B cell (primary cell): ENCODE measurements at regions not wholly inside any gene's neighbourhood (a gene's known extent, or its start where the extent isn't known, plus 50 kb on each side); places are given as distances from the start of the nearest gene placed in this dataset.

Source experiments
- ATAC-seq: fragments of 200-7000 bp; cut with Tn5 transposase; one replicate; pipeline ENCODE4 v1.10.0; 2021; ENCODE audit warnings: low read depth, mild to moderate bottlenecking, moderate number of reproducible peaks, moderate library complexity
- CTCF ChIA-PET: fragments of 350-600 bp; sonication (Branson Sonifier 250); formaldehyde crosslinking; loops from one replicate; lab custom pipeline; 2021; ENCODE audit warnings: antibody characterized with exemption, inconsistent platforms; lab: Charles Lee
- POLR2A ChIA-PET: fragments of 350-600 bp; sonication (Branson Sonifier 250); formaldehyde crosslinking; loops from one replicate; lab custom pipeline; 2021; ENCODE audit warnings: antibody characterized with exemption; lab: Charles Lee
- DNase-seq: peaks from one replicate; pipeline ENCODE4 v3.0.0; 2013
- H2AFZ ChIP-seq: 2 replicates; pipeline ENCODE4 v1.6.1; 2012; ENCODE audit warnings: mild to moderate bottlenecking, low read depth, low read length; ENCODE audit not compliant: insufficient read depth, poor library complexity, severe bottlenecking
- H3K27ac ChIP-seq, 2 donors: 1 replicate in 1 of 2; 2 replicates in 1 of 2; pipeline ENCODE4 v1.5.1; 2012 to 2013; ENCODE audit warnings: low read length in 2 of 2, mild to moderate bottlenecking in 2 of 2, moderate library complexity in 1 of 2
- H3K27me3 ChIP-seq, 4 experiments: fragments of 200-600 bp in 1 of 4; sonication (generic) in 1 of 4; replicated peaks in 1 of 4; 1 replicate in 2 of 4; 2 replicates in 2 of 4; pipeline versions ENCODE4 v1.6.1 to v1.7.0; 2013 to 2016; ENCODE audit warnings: low read length in 3 of 4, mild to moderate bottlenecking in 2 of 4, mixed read lengths in 1 of 4, moderate library complexity in 1 of 4; ENCODE audit not compliant: insufficient read depth in 4 of 4, control insufficient read depth in 3 of 4; ENCODE audit errors: control extremely low read depth in 1 of 4
- H3K36me3 ChIP-seq, 2 experiments: replicated peaks in 1 of 2; 1 replicate in 1 of 2; 2 replicates in 1 of 2; pipeline versions ENCODE4 v1.6.1 to v1.7.1; 2013; ENCODE audit warnings: low read length in 1 of 2; ENCODE audit not compliant: insufficient read depth in 2 of 2, control insufficient read depth in 1 of 2; ENCODE audit errors: control extremely low read depth in 1 of 2, extremely low read depth in 1 of 2
- H3K4me1 ChIP-seq, 2 donors: fragments of 200-600 bp in 1 of 2; sonication (generic) in 1 of 2; 1 replicate in 1 of 2; 2 replicates in 1 of 2; pipeline versions ENCODE4 v1.5.1 to v1.6.1; 2013 to 2017; ENCODE audit warnings: low read length in 2 of 2; ENCODE audit not compliant: control insufficient read depth in 2 of 2, insufficient read depth in 2 of 2
- H3K4me2 ChIP-seq: replicated peaks from 2 replicates; pipeline ENCODE3; 2012; ENCODE audit warnings: mild to moderate bottlenecking, low read depth, low read length; ENCODE audit not compliant: poor library complexity, severe bottlenecking
- H3K4me3 ChIP-seq, 5 experiments: fragments of 200-600 bp in 1 of 5; sonication (generic) in 1 of 5; 1 replicate in 3 of 5; 2 replicates in 2 of 5; pipeline versions ENCODE4 v1.5.1 to v1.7.0; 2011 to 2016; ENCODE audit warnings: low read length in 4 of 5, mild to moderate bottlenecking in 4 of 5, low read depth in 2 of 5, control low read depth in 1 of 5, moderate library complexity in 1 of 5; ENCODE audit not compliant: insufficient read depth in 1 of 5; ENCODE audit errors: control extremely low read depth in 1 of 5, extremely low read depth in 1 of 5
- H3K79me2 ChIP-seq: fragments of 200-600 bp; sonication (generic); one replicate; pipeline ENCODE4 v1.6.0; 2016; ENCODE audit warnings: low read length; ENCODE audit not compliant: control insufficient read depth, insufficient read depth
- H3K9ac ChIP-seq: fragments of 200-600 bp; sonication (generic); 2 replicates; pipeline ENCODE4 v1.6.1; 2017; ENCODE audit warnings: mild to moderate bottlenecking, low read length, moderate library complexity
- H3K9me3 ChIP-seq, 3 donors: one replicate each; pipeline versions ENCODE4 v1.6.1 to v1.7.1; 2013; ENCODE audit warnings: low read length in 2 of 3; ENCODE audit not compliant: control insufficient read depth in 2 of 3, insufficient read depth in 1 of 3; ENCODE audit errors: control extremely low read depth in 1 of 3
- H4K20me1 ChIP-seq: 2 replicates; pipeline ENCODE4 v1.6.0; 2012; ENCODE audit warnings: mild to moderate bottlenecking, low read length; ENCODE audit not compliant: insufficient read depth, control insufficient read depth, poor library complexity, severe bottlenecking
- H3K27ac Mint-ChIP-seq: one replicate; pipeline ENCODE4 v1.8.0; 2021; ENCODE audit warnings: mixed read lengths
- H3K27me3 Mint-ChIP-seq: one replicate; pipeline ENCODE4 v1.8.0; 2021; ENCODE audit warnings: mixed read lengths
- H3K4me1 Mint-ChIP-seq: one replicate; pipeline ENCODE4 v1.8.0; 2021; ENCODE audit warnings: mixed read lengths
- H3K4me3 Mint-ChIP-seq: one replicate; pipeline ENCODE4 v1.8.0; 2021; ENCODE audit warnings: mixed read lengths
- H3K9me3 Mint-ChIP-seq: one replicate; pipeline ENCODE4 v1.8.0; 2022; ENCODE audit warnings: mixed read lengths; ENCODE audit not compliant: insufficient read depth
- EZH2 ChIP-seq: IDR thresholded peaks from 2 replicates; pipeline ENCODE4 v1.6.1; 2012; ENCODE audit warnings: borderline replicate concordance, low read depth, mild to moderate bottlenecking, moderate library complexity, low read length; ENCODE audit not compliant: insufficient read depth, poor library complexity, severe bottlenecking
- WGBS: methylation state at CpG from one replicate; pipeline ENCODE4 v1.1.5; 2013; ENCODE audit warnings: missing lambda C conversion rate; ENCODE audit not compliant: insufficient coverage; 5-methylcytosine and 5-hydroxymethylcytosine counted together
- intact Hi-C: fragments of 100-400 bp; cut with micrococcal nuclease; formaldehyde crosslinking; loops from one replicate; pipeline ENCODE4 v1.10.0; 2022
- TF ChIP-seq, protein P1 (sequence below): fragments of 200-600 bp; IDR thresholded peaks from one replicate; pipeline ENCODE4 v1.8.0; 2022; ENCODE audit warnings: antibody characterized with exemption, mild to moderate bottlenecking

GRCh38 chr4:175905925-175906324, 93.9 kb upstream of the GPM6A start:
- H3K27me3 Mint-ChIP-seq = no peaks in the 10 kb centered on the region
- Histone ChIP-seq H3K4me2 (no peak overlapping the region), H3K4me1 (no peaks in the 10 kb centered on the region), H3K9me3 (no peaks in the 10 kb centered on the region), H3K36me3 (no peaks in the 10 kb centered on the region), H3K9ac (no peak overlapping the region), H3K79me2 (no peaks in the 10 kb centered on the region), H3K4me3 (no peak overlapping the region), H2AFZ (no peak overlapping the region), H4K20me1 (no peaks in the 10 kb centered on the region), H3K27ac (no peak overlapping the region), H3K27me3 (no peaks in the 10 kb centered on the region)
- H3K4me3 Mint-ChIP-seq = no peak overlapping the region
- no peak overlapping the region for H3K27ac Mint-ChIP-seq
- H3K4me1 Mint-ChIP-seq = no peaks in the 10 kb centered on the region
- TF ChIP-seq, protein P1, sequence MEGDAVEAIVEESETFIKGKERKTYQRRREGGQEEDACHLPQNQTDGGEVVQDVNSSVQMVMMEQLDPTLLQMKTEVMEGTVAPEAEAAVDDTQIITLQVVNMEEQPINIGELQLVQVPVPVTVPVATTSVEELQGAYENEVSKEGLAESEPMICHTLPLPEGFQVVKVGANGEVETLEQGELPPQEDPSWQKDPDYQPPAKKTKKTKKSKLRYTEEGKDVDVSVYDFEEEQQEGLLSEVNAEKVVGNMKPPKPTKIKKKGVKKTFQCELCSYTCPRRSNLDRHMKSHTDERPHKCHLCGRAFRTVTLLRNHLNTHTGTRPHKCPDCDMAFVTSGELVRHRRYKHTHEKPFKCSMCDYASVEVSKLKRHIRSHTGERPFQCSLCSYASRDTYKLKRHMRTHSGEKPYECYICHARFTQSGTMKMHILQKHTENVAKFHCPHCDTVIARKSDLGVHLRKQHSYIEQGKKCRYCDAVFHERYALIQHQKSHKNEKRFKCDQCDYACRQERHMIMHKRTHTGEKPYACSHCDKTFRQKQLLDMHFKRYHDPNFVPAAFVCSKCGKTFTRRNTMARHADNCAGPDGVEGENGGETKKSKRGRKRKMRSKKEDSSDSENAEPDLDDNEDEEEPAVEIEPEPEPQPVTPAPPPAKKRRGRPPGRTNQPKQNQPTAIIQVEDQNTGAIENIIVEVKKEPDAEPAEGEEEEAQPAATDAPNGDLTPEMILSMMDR = no peak
- TF ChIP-seq EZH2 = no peak
- ATAC-seq (no peak), DNase-seq (no peak)
- intact Hi-C loops = no loop called here
- no CpG with 5 or more reads among the region's 2 CpGs for WGBS
- no peaks in the 10 kb centered on the region for H3K9me3 Mint-ChIP-seq
- ChIA-PET CTCF (no interaction called here), POLR2A (no interaction called here)

DNA sequence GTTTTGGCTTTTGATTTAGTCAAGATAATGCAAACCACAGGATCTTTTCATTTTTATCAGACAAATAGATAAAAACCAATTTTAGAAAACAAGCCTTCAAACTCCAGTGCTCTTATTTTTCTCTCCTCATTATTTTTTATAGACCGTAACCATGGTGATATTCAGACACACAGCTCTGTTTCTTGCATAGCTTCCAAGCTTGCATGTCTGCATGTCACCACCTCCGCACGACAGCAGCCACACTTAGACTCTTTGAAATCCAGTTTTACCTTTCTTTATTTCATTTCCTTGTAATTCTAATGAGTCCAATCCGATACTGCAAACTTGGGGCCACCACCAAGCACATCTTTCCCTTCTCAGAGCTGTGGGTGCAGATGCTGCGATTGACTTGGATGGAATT, 94.3 kb upstream of the GPM6A start:
- Histone ChIP-seq H3K27ac (no peak overlapping the region), H3K27me3 (no peaks in the 10 kb centered on the region), H3K9ac (no peak overlapping the region), H3K4me2 (no peak overlapping the region), H4K20me1 (no peaks in the 10 kb centered on the region), H3K9me3 (no peaks in the 10 kb centered on the region), H3K79me2 (no peaks in the 10 kb centered on the region), H3K4me3 (no peak overlapping the region), H2AFZ (no peak overlapping the region), H3K4me1 (no peaks in the 10 kb centered on the region), H3K36me3 (no peaks in the 10 kb centered on the region)
- 91% methylated on average over 3 of the region's 5 CpGs for WGBS
- H3K27ac Mint-ChIP-seq = no peak overlapping the region
- ATAC-seq (no peak), DNase-seq (no peak)
- no peaks in the 10 kb centered on the region for H3K9me3 Mint-ChIP-seq
- no peak for TF ChIP-seq EZH2
- TF ChIP-seq, protein P1 = no peak
- H3K27me3 Mint-ChIP-seq = no peaks in the 10 kb centered on the region
- ChIA-PET CTCF (no interaction called here), POLR2A (no interaction called here)
- intact Hi-C loops = no loop called here
- no peak overlapping the region for H3K4me3 Mint-ChIP-seq
- no peaks in the 10 kb centered on the region for H3K4me1 Mint-ChIP-seq
